Kidney glomerular epithelial cell (primary cell): ENCODE measurements at regions not wholly inside any gene's neighbourhood (a gene's known extent, or its start where the extent isn't known, plus 50 kb on each side); places are given as distances from the start of the nearest gene placed in this dataset.

Experiments used
- DNase-seq: peaks from one replicate; lab custom pipeline; 2025; lab: John Stamatoyannopoulos, UW

- no peak for DNase-seq
Observed at GRCh38 chr16:85256190-85256739, 144.0 kb upstream of the CIBAR2 start.

GRCh38 chr16:85257483-85257882, 145.2 kb upstream of the CIBAR2 start:
- no peak for DNase-seq

- DNase-seq, result no peak
Observed at GRCh38 chr16:85258166-85258565, 145.9 kb upstream of the CIBAR2 start.

GRCh38 chr16:85258629-85259028, 146.4 kb upstream of the CIBAR2 start:
- DNase-seq, result no peak

GRCh38 chr16:85259115-85259831, 147.0 kb upstream of the CIBAR2 start:
- no peak for DNase-seq

- no peak for DNase-seq
Observed at GRCh38 chr16:85259832-85260167, 147.5 kb upstream of the CIBAR2 start.

- no peak for DNase-seq
Observed at GRCh38 chr16:85261204-85261603, 148.9 kb upstream of the CIBAR2 start.

GRCh38 chr16:85261657-85262557, 149.6 kb upstream of the CIBAR2 start:
- no peak for DNase-seq

- no peak for DNase-seq
Observed at GRCh38 chr16:85262558-85263238, 150.4 kb upstream of the CIBAR2 start.

- no peak for DNase-seq
Observed at GRCh38 chr16:85263239-85263585, 150.9 kb upstream of the CIBAR2 start.

- no peak for DNase-seq
Observed at GRCh38 chr16:85264752-85265151, 152.5 kb upstream of the CIBAR2 start.

GRCh38 chr16:85265161-85265784, 153.0 kb upstream of the CIBAR2 start:
- no peak for DNase-seq

- no peak for DNase-seq
Observed at GRCh38 chr16:85265810-85266209, 153.5 kb upstream of the CIBAR2 start.

- DNase-seq, result no peak
Observed at GRCh38 chr16:85266857-85267256, 154.6 kb upstream of the CIBAR2 start.

GRCh38 chr16:85267414-85267945, 155.2 kb upstream of the CIBAR2 start:
- DNase-seq, result no peak

GRCh38 chr16:85269165-85269564, 156.9 kb upstream of the CIBAR2 start:
- DNase-seq, result no peak

GRCh38 chr16:85270374-85270773, 158.1 kb upstream of the CIBAR2 start:
- DNase-seq, result no peak

GRCh38 chr16:85271198-85271597, 158.9 kb upstream of the CIBAR2 start:
- DNase-seq, result no peak

- DNase-seq, result no peak
Observed at GRCh38 chr16:85273293-85273692, 161.0 kb upstream of the CIBAR2 start.

- DNase-seq, result no peak
Observed at GRCh38 chr16:85274501-85274900, 162.2 kb upstream of the CIBAR2 start.

- DNase-seq, result no peak
Observed at GRCh38 chr16:85274924-85275323, 162.7 kb upstream of the CIBAR2 start.
